Endothelial cell of umbilical vein (primary cell): ENCODE measurements at regions not wholly inside any gene's neighbourhood (a gene's known extent, or its start where the extent isn't known, plus 50 kb on each side); places are given as distances from the start of the nearest gene placed in this dataset.

Experiments
- BruUV-seq: library from RNA; stranded (reverse); fragments of 400-500 nt; replicated peaks from 2 replicates; lab custom pipeline; 2021; lab: Mats Ljungman, UMichigan
- CTCF ChIA-PET: fragments of 300-600, 350-600 bp; sonication (Branson Sonifier 250); formaldehyde crosslinking; loops from one replicate; lab custom pipeline; 2021; ENCODE audit warnings: antibody characterized with exemption, inconsistent platforms; lab: Charles Lee
- POLR2A ChIA-PET: fragments of 300-600, 350-600 bp; sonication (Branson Sonifier 250); formaldehyde crosslinking; loops from one replicate; lab custom pipeline; 2021; ENCODE audit warnings: antibody characterized with exemption, inconsistent platforms; lab: Charles Lee
- DNase-seq: peaks from one replicate; pipeline ENCODE4 v3.0.0-alpha.2; 2011; ENCODE audit warnings: low read depth, low spot score
- FAIRE-seq: peaks from 2 replicates; lab custom pipeline; 2011; peaks lifted over from hg19 to GRCh38; lab: Jason Lieb, UNC
- H2AFZ ChIP-seq: 2 replicates; pipeline ENCODE4 v1.6.0; 2012; ENCODE audit warnings: low read depth, low read length, control low read depth, inconsistent platforms
- H3K27ac ChIP-seq: 2 replicates; pipeline ENCODE4 v1.5.1; 2011; ENCODE audit warnings: low read depth, mild to moderate bottlenecking, control low read depth, low read length, moderate library complexity; ENCODE audit not compliant: insufficient read depth
- H3K27me3 ChIP-seq, 2 experiments: 2 replicates each; pipeline versions ENCODE4 v1.6.0 to v1.6.1; 2011; ENCODE audit warnings: low read length in 2 of 2, mixed read lengths in 1 of 2; ENCODE audit not compliant: control insufficient read depth in 2 of 2, insufficient read depth in 2 of 2
- H3K36me3 ChIP-seq, 2 experiments: 2 replicates in 1 of 2; 3 replicates in 1 of 2; pipeline ENCODE4 v1.5.1; 2011; ENCODE audit warnings: low read length in 2 of 2, mild to moderate bottlenecking in 1 of 2, moderate library complexity in 1 of 2; ENCODE audit not compliant: control insufficient read depth in 2 of 2, insufficient read depth in 2 of 2; ENCODE audit errors: extremely low read depth in 1 of 2
- H3K4me1 ChIP-seq: 3 replicates; pipeline ENCODE4 v1.5.1; 2011; ENCODE audit warnings: mild to moderate bottlenecking, low read length; ENCODE audit not compliant: control insufficient read depth, insufficient read depth; ENCODE audit errors: extremely low read depth
- H3K4me2 ChIP-seq: 2 replicates; pipeline ENCODE4 v1.6.1; 2011; ENCODE audit warnings: low read length, control low read depth, mixed read lengths; ENCODE audit not compliant: insufficient read depth
- H3K4me3 ChIP-seq, 3 experiments: fragments of 200-600 bp in 1 of 3; sonication (generic), shearing (Covaris generic) in 1 of 3; replicated peaks in 1 of 3; 2 replicates each; pipeline ENCODE4 v1.5.1; 2011 to 2016; ENCODE audit warnings: control low read depth in 3 of 3, low read length in 3 of 3, mild to moderate bottlenecking in 2 of 3, inconsistent platforms in 1 of 3, low read depth in 1 of 3, moderate library complexity in 1 of 3; ENCODE audit not compliant: insufficient read depth in 1 of 3
- H3K79me2 ChIP-seq: 2 replicates; pipeline ENCODE4 v1.6.0; 2012; ENCODE audit warnings: low read length, inconsistent platforms; ENCODE audit not compliant: control insufficient read depth, insufficient read depth
- H3K9ac ChIP-seq: replicated peaks from 2 replicates; pipeline ENCODE3; 2011; ENCODE audit warnings: low read length, control low read depth; ENCODE audit not compliant: insufficient read depth; ENCODE audit errors: extremely low read depth
- H3K9me1 ChIP-seq: replicated peaks from 3 replicates; pipeline ENCODE4 v1.6.0; 2011; ENCODE audit warnings: mild to moderate bottlenecking, low read length; ENCODE audit not compliant: control insufficient read depth, insufficient read depth; ENCODE audit errors: extremely low read depth
- H3K9me3 ChIP-seq: replicated peaks from 2 replicates; pipeline ENCODE4 v1.5.1; 2012; ENCODE audit warnings: low read length, inconsistent platforms; ENCODE audit not compliant: control insufficient read depth, insufficient read depth
- H4K20me1 ChIP-seq: replicated peaks from 2 replicates; pipeline ENCODE3; 2011; ENCODE audit warnings: mild to moderate bottlenecking, low read length; ENCODE audit not compliant: control insufficient read depth, insufficient read depth; ENCODE audit errors: extremely low read depth
- CTCF ChIP-seq, 2 donors: IDR thresholded peaks; 1 replicate in 1 of 2; 2 replicates in 1 of 2; pipeline ENCODE4 v1.5.1; 2011; ENCODE audit warnings: low read length in 2 of 2, mild to moderate bottlenecking in 2 of 2, moderate library complexity in 2 of 2, control low read depth in 1 of 2, inconsistent platforms in 1 of 2, low read depth in 1 of 2; ENCODE audit not compliant: insufficient read depth in 1 of 2; ENCODE audit errors: extremely low read depth in 1 of 2
- EZH2 ChIP-seq: IDR thresholded peaks from 2 replicates; pipeline ENCODE4 v1.6.1; 2012; ENCODE audit warnings: borderline replicate concordance, low read depth, mild to moderate bottlenecking, moderate library complexity, low read length, inconsistent platforms; ENCODE audit not compliant: severe bottlenecking
- FOS ChIP-seq: IDR thresholded peaks from 2 replicates; pipeline ENCODE4 v1.6.1; 2011; ENCODE audit warnings: mild to moderate bottlenecking, low read length, moderate library complexity, borderline replicate concordance; ENCODE audit not compliant: insufficient read depth
- GATA2 ChIP-seq: IDR thresholded peaks from 2 replicates; pipeline ENCODE4 v1.7.0; 2011; ENCODE audit warnings: low read depth, mild to moderate bottlenecking, moderate library complexity, mixed read lengths, low read length; ENCODE audit not compliant: insufficient read length, insufficient read depth
- JUN ChIP-seq: IDR thresholded peaks from 2 replicates; pipeline ENCODE4 v1.6.1; 2011; ENCODE audit warnings: borderline replicate concordance, low read depth; ENCODE audit not compliant: insufficient read length, insufficient read depth
- MAX ChIP-seq: IDR thresholded peaks from 2 replicates; pipeline ENCODE4 v1.6.1; 2011; ENCODE audit not compliant: insufficient read depth, insufficient read length
- MYC ChIP-seq: IDR thresholded peaks from one replicate; pipeline ENCODE4 v1.6.1; 2011; ENCODE audit warnings: mild to moderate bottlenecking, low read depth, low read length
- POLR2A ChIP-seq: IDR thresholded peaks from 2 replicates; pipeline ENCODE4 v1.6.1; 2012; ENCODE audit warnings: low read depth, mild to moderate bottlenecking, control low read depth, low read length
- POLR2AphosphoS5 ChIP-seq: IDR thresholded peaks from 2 replicates; pipeline ENCODE4 v1.6.1; 2012; ENCODE audit warnings: low read depth, mild to moderate bottlenecking, control low read depth, low read length, moderate library complexity; ENCODE audit not compliant: insufficient read depth
- dilution Hi-C: fragments of 300-500 bp; cut with MboI; formaldehyde crosslinking; loops from one replicate; pipeline ENCODE4 v1.15.0; 2019; ENCODE audit warnings: low sequenced_read_pairs; ENCODE audit not compliant: extremely low pct_ligation_motif_present
- intact Hi-C: fragments of 100-400 bp; cut with micrococcal nuclease; formaldehyde crosslinking; loops from one replicate; pipeline ENCODE4 v1.10.0; 2022

DNA sequence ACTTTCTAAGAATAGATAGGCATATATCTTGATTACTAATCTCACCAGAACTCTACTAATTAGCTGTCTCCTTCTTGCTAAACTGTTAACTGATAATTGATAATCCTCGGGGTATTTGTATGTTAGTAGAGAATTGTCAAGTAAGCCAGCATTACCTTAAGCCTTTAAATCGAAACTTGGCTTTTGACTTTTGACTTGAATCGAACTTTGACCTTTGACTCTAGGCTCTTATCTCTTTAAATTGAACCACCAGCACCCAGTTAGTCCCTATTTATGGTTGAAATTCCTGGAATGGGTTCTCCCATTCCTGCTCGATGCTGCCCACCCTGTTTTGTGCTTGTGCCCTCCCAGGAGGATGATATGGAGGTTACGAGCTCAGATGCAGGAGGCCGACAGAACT lies 244.4 kb downstream of the TGFB2 start:
- DNase-seq (no peak), FAIRE-seq (no peak)
- Histone ChIP-seq H3K4me1 (peaks cover 33% of the 10 kb centered on the region), H3K4me2 (no peak overlapping the region), H3K27ac (no peak overlapping the region), H3K9me3 (no peaks in the 10 kb centered on the region), H3K9me1 (no peaks in the 10 kb centered on the region), H3K27me3 (no peaks in the 10 kb centered on the region), H4K20me1 (no peaks in the 10 kb centered on the region), H3K79me2 (no peaks in the 10 kb centered on the region), H3K36me3 (no peaks in the 10 kb centered on the region), H3K4me3 (no peak overlapping the region), H2AFZ (no peak overlapping the region), H3K9ac (no peak overlapping the region)
- TF ChIP-seq POLR2A (no peak), GATA2 (no peak)
- ChIA-PET POLR2A (no interaction called here), CTCF (interaction anchor here (1.7 kb wide), 1 partner anchor 477 kb away, joined by 3 read pairs; no protein-coding TSS in a partner anchor)
- BruUV-seq, result no TSS peak
- dilution Hi-C loops (no loop called here), intact Hi-C loops (loop anchor here (5.0 kb wide), 1 partner anchor 227 kb away; no protein-coding TSS in a partner anchor)

DNA sequence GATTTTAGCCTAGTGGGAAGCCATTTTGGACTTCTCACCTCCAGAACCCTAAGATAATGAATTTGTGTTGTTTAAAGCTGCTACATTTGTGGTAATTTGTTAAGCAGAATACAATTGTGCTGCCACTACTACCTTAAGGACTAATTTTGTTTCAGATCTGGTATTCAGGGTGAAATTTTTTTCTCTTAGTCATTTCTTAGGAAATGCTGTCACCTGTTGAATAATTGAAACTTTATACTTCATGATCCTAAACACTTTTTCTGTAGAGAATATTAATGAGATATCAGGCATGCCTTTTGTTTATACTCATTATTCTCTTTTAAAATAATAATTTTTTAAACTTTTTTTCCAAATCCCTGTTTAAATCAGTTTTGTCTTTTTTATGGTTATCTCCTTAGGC lies 246.8 kb downstream of the TGFB2 start:
- no peaks in the 10 kb centered on the region for H3K9me3 ChIP-seq
- peak overlapping the region; percentile 48 for H3K4me2 ChIP-seq
- no peaks in the 10 kb centered on the region for H3K27me3 ChIP-seq
- DNase-seq, result peak; percentile 44
- intact Hi-C loops (loop anchor here (1.0 to 2.0 kb wide), 10 partner anchors 34 to 582 kb away; partner anchors contain the start of gene TGFB2), dilution Hi-C loops (no loop called here)
- no TSS peak for BruUV-seq
- H3K9ac ChIP-seq, result peak overlapping the region; percentile 76
- no peaks in the 10 kb centered on the region for H3K9me1 ChIP-seq
- no peak overlapping the region for H2AFZ ChIP-seq
- H3K4me3 ChIP-seq, result no peak overlapping the region
- ChIA-PET CTCF (interaction anchor here (1.4 to 2.0 kb wide), 2 partner anchors 15 to 475 kb away, joined by 4 to 9 read pairs; no protein-coding TSS in a partner anchor), POLR2A (no interaction called here)
- peak overlapping the region; percentile 68 for H3K27ac ChIP-seq
- H3K4me1 ChIP-seq, result peaks cover 19% of the 10 kb centered on the region
- TF ChIP-seq CTCF (IDR thresholded peaks at IDR 0.05; ENCODE audit: extremely low read depth in 1 of 2, insufficient read depth in 1 of 2, low read depth in 1 of 2, low read length in 2 of 2), result no peak
- TF ChIP-seq POLR2A, result no peak
- TF ChIP-seq GATA2, result no peak
- no peak for TF ChIP-seq MYC
- no peak for TF ChIP-seq EZH2
- no peak for TF ChIP-seq FOS
- TF ChIP-seq JUN, result no peak
- no peak for TF ChIP-seq MAX
- TF ChIP-seq POLR2AphosphoS5, result no peak
- H3K36me3 ChIP-seq, result no peaks in the 10 kb centered on the region
- peak; percentile 26 for FAIRE-seq
- no peaks in the 10 kb centered on the region for H4K20me1 ChIP-seq
- no peaks in the 10 kb centered on the region for H3K79me2 ChIP-seq
